ENCODE measurements at regions not wholly inside any gene's neighbourhood (a gene's known extent, or its start where the extent isn't known, plus 50 kb on each side); places are given as distances from the start of the nearest gene placed in this dataset.
A peak's percentile ranks its signal among the peaks of the same experiment; 100 is the strongest.

DNA sequence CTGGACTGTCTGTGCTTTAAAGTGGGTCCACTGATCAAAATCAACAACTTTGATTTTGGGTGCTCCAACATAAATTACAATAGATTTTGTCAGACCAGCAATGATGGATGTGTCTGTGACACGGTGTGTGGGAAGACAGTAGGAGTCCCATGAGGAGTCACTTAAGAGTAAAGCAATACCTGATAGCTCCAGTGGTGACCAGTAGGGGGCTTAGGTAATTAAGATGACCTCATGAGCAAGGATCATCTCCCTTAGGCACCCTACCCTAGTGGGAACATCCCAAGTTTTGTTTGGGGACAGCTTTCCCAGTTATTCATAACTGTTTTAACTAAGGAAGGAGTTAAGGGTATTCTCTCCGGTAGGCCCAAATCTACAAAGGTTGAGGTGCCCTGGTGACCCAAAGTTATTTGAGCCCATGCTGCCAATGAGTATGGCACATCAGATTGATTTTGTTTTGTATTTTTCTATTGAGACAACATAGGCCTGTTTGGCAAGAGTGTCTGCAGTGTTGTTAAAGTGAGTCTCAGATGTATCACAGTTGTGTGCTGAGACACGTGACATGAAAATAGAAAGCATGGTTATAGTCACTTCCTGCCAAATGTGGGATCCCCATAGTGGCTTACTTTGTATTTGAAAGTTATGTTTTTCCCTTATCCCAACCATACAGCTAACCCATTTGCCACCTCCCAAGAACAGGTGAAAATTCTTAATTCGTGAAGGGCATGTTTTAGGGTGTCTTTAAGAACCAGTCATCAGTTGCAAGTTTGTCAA is 1337.6 kb upstream of the SLC39A10 start:
- no peaks in the 10 kb centered on the region for H3K27me3 ChIP-seq (ENCODE audit: insufficient read depth, low read length)
- H4K20me1 ChIP-seq (ENCODE audit: insufficient read depth): no peaks in the 10 kb centered on the region
- no peak for TF ChIP-seq SRF (IDR thresholded peaks at IDR 0.05; ENCODE audit: low read depth)
- TF ChIP-seq CEBPB (IDR thresholded peaks at IDR 0.05; ENCODE audit: low read depth): no peak
- TF ChIP-seq, protein P1, sequence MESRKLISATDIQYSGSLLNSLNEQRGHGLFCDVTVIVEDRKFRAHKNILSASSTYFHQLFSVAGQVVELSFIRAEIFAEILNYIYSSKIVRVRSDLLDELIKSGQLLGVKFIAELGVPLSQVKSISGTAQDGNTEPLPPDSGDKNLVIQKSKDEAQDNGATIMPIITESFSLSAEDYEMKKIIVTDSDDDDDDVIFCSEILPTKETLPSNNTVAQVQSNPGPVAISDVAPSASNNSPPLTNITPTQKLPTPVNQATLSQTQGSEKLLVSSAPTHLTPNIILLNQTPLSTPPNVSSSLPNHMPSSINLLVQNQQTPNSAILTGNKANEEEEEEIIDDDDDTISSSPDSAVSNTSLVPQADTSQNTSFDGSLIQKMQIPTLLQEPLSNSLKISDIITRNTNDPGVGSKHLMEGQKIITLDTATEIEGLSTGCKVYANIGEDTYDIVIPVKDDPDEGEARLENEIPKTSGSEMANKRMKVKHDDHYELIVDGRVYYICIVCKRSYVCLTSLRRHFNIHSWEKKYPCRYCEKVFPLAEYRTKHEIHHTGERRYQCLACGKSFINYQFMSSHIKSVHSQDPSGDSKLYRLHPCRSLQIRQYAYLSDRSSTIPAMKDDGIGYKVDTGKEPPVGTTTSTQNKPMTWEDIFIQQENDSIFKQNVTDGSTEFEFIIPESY (IDR thresholded peaks at IDR 0.05; ENCODE audit: extremely low read depth, insufficient replicate concordance, low read length): no peak
- TF ChIP-seq ELF1 (IDR thresholded peaks at IDR 0.05; ENCODE audit: borderline replicate concordance, low read depth): no peak
- no peak for TF ChIP-seq ZNF274 (IDR thresholded peaks at IDR 0.05; ENCODE audit: low read depth, low read length)
- TF ChIP-seq SP1 (IDR thresholded peaks at IDR 0.05; ENCODE audit: low read depth): no peak
- no peak for TF ChIP-seq POLR2AphosphoS5 (IDR thresholded peaks at IDR 0.05; ENCODE audit: low read depth, low read length)
- 0 out of 2 replicates have a peak, but pooled peaks have one; percentile 5 for TF ChIP-seq RAD21 (IDR thresholded peaks at IDR 0.05; ENCODE audit: low read depth)
- no peak for TF ChIP-seq SIN3A (IDR thresholded peaks at IDR 0.05; ENCODE audit: low read depth)
- TF ChIP-seq CBX3 (IDR thresholded peaks at IDR 0.05; ENCODE audit: low read depth): no peak
- TF ChIP-seq, protein P2, sequence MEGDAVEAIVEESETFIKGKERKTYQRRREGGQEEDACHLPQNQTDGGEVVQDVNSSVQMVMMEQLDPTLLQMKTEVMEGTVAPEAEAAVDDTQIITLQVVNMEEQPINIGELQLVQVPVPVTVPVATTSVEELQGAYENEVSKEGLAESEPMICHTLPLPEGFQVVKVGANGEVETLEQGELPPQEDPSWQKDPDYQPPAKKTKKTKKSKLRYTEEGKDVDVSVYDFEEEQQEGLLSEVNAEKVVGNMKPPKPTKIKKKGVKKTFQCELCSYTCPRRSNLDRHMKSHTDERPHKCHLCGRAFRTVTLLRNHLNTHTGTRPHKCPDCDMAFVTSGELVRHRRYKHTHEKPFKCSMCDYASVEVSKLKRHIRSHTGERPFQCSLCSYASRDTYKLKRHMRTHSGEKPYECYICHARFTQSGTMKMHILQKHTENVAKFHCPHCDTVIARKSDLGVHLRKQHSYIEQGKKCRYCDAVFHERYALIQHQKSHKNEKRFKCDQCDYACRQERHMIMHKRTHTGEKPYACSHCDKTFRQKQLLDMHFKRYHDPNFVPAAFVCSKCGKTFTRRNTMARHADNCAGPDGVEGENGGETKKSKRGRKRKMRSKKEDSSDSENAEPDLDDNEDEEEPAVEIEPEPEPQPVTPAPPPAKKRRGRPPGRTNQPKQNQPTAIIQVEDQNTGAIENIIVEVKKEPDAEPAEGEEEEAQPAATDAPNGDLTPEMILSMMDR (IDR thresholded peaks at IDR 0.05 in 2 of 3, conservative IDR thresholded peaks at IDR 0.05 in 1 of 3; ENCODE audit: borderline replicate concordance in 1 of 3, insufficient read depth in 1 of 3, low read depth in 2 of 3, low read length in 2 of 3): peak in 2 of 3 experiments; percentile 42 to 54; a peak in 4 of 6 replicates
- no peaks in the 10 kb centered on the region for H3K4me1 ChIP-seq (ENCODE audit: control insufficient read depth in 1 of 2, insufficient read depth in 2 of 2, low read length in 2 of 2)
- no peaks in the 10 kb centered on the region for H3K9me2 ChIP-seq (ENCODE audit: insufficient read depth)
- H3K9ac ChIP-seq (ENCODE audit: low read length): no peak overlapping the region
- no peak overlapping the region for H3K4me3 ChIP-seq (replicated peaks in 1 of 2; ENCODE audit: low read depth in 1 of 2, low read length in 2 of 2)
- ChIA-PET CTCF (no interaction called here), POLR2A (no interaction called here), RAD21 (ENCODE audit: low non-redundant PET in 1 of 2, low total read pairs in 2 of 2, uncharacterized antibody in 2 of 2, unreplicated experiment in 2 of 2) (no interaction called here)
- BruUV-seq (replicated peaks): no TSS peak
- DNase-seq (ENCODE audit: low read depth, low spot score) (peak; percentile 13), ATAC-seq (peak; percentile 84)
- intact Hi-C loops (cut with micrococcal nuclease): no loop called here
- no peaks in the 10 kb centered on the region for H3K9me3 ChIP-seq (ENCODE audit: control insufficient read depth in 1 of 2, insufficient read depth in 1 of 2, low read depth in 1 of 2, low read length in 2 of 2)
- no peaks in the 10 kb centered on the region for H3K79me2 ChIP-seq (ENCODE audit: insufficient read depth, low read length)
- H2AFZ ChIP-seq (ENCODE audit: low read depth, low read length, poor library complexity, severe bottlenecking): no peak overlapping the region
- H3K36me3 ChIP-seq (ENCODE audit: control insufficient read depth in 1 of 2, insufficient read depth in 2 of 2, low read length in 2 of 2): no peaks in the 10 kb centered on the region
- no peak overlapping the region for H3K4me2 ChIP-seq (ENCODE audit: low read length)
- no peak overlapping the region for H3K27ac ChIP-seq (ENCODE audit: low read depth, low read length)

All from HCT116 (cell line).